Lower leg skin (tissue), 4 donors: ENCODE measurements at regions not wholly inside any gene's neighbourhood (a gene's known extent, or its start where the extent isn't known, plus 50 kb on each side); places are given as distances from the start of the nearest gene placed in this dataset.

Experiments used
- DNase-seq, 2 donors: peaks; one replicate each; pipeline ENCODE4 v3.0.0-alpha.2; 2019; ENCODE audit warnings: low spot score in 2 of 2
- H3K4me3 ChIP-seq: fragments of 200-600 bp; sonication (generic); 2 replicates; pipeline ENCODE4 v1.5.1; 2017; ENCODE audit warnings: mild to moderate bottlenecking, low read depth; ENCODE audit not compliant: poor library complexity, severe bottlenecking
- CTCF ChIP-seq, 3 donors: fragments of 450-650 bp; IDR thresholded peaks; one replicate each; pipeline ENCODE4 v1.5.1; 2016; ENCODE audit warnings: antibody characterized with exemption in 3 of 3, mild to moderate bottlenecking in 3 of 3, moderate library complexity in 2 of 3
- POLR2A ChIP-seq, 2 donors: fragments of 450-650 bp; IDR thresholded peaks; one replicate each; pipeline ENCODE4 v1.6.1; 2016 to 2017; ENCODE audit warnings: antibody characterized with exemption in 2 of 2, mild to moderate bottlenecking in 1 of 2, moderate library complexity in 1 of 2
- WGBS, 2 donors: methylation state at CpG; one replicate each; pipeline ENCODE4 v1.1.5; 2018; 5-methylcytosine and 5-hydroxymethylcytosine counted together
- intact Hi-C: fragments of 100-400 bp; cut with DNase I; formaldehyde crosslinking; loops from one replicate; pipeline ENCODE4 v1.15.0; 2023; ENCODE audit warnings: low total_unique reads

- WGBS, 2 donors = 89 to 95% methylated on average over 1 of the region's 1 CpG
- no peak for DNase-seq
- intact Hi-C loops = no loop called here
- H3K4me3 ChIP-seq = no peak overlapping the region
- no peak for TF ChIP-seq CTCF (IDR thresholded peaks at IDR 0.05)
- TF ChIP-seq POLR2A (IDR thresholded peaks at IDR 0.05) = no peak
Measured at GRCh38 chr12:83996671-83997070, 915.9 kb downstream of the SLC6A15 start.

- TF ChIP-seq CTCF (IDR thresholded peaks at IDR 0.05) (no peak), POLR2A (IDR thresholded peaks at IDR 0.05) (no peak)
- intact Hi-C loops = no loop called here
- no peak for DNase-seq
- H3K4me3 ChIP-seq = no peak overlapping the region
- 53 to 61% methylated on average over 2 of the region's 2 CpGs for WGBS, 2 donors
Measured at GRCh38 chr12:83985084-83985483, 927.5 kb downstream of the SLC6A15 start.

- no peak for DNase-seq
- TF ChIP-seq CTCF (IDR thresholded peaks at IDR 0.05) (no peak), POLR2A (IDR thresholded peaks at IDR 0.05) (no peak)
- no peak overlapping the region for H3K4me3 ChIP-seq
- intact Hi-C loops = no loop called here
Measured at GRCh38 chr12:83980398-83980797, 932.2 kb downstream of the SLC6A15 start.

GRCh38 chr12:83979785-83980184 lies 932.8 kb downstream of the SLC6A15 start:
- intact Hi-C loops = no loop called here
- DNase-seq = no peak
- 80 to 92% methylated on average over 2 of the region's 2 CpGs for WGBS, 2 donors
- no peak overlapping the region for H3K4me3 ChIP-seq
- no peak for TF ChIP-seq POLR2A (IDR thresholded peaks at IDR 0.05)

- intact Hi-C loops = no loop called here
- no peak overlapping the region for H3K4me3 ChIP-seq
- TF ChIP-seq POLR2A (IDR thresholded peaks at IDR 0.05) = no peak
- DNase-seq = no peak
- WGBS, 2 donors = 87 to 90% methylated on average over 3 of the region's 3 CpGs
Measured at GRCh38 chr12:83971781-83972180, 940.8 kb downstream of the SLC6A15 start.

- TF ChIP-seq CTCF (IDR thresholded peaks at IDR 0.05) = no peak
- no peak for TF ChIP-seq POLR2A (IDR thresholded peaks at IDR 0.05)
- intact Hi-C loops = no loop called here
- WGBS, 2 donors = 89 to 91% methylated on average over 1 of the region's 1 CpG
- DNase-seq = no peak
- H3K4me3 ChIP-seq = no peak overlapping the region
Measured at GRCh38 chr12:83960767-83961166, 951.8 kb downstream of the SLC6A15 start.

GRCh38 chr12:83958997-83959396 lies 953.6 kb downstream of the SLC6A15 start:
- H3K4me3 ChIP-seq = no peak overlapping the region
- 62 to 70% methylated on average over 2 of the region's 2 CpGs for WGBS, 2 donors
- TF ChIP-seq POLR2A (IDR thresholded peaks at IDR 0.05) = no peak
- TF ChIP-seq CTCF (IDR thresholded peaks at IDR 0.05) = no peak
- intact Hi-C loops = no loop called here
- DNase-seq = no peak
